HG03159 (cell line): ENCODE measurements at regions not wholly inside any gene's neighbourhood (a gene's known extent, or its start where the extent isn't known, plus 50 kb on each side); places are given as distances from the start of the nearest gene placed in this dataset.

Source experiments
- ATAC-seq: cut with Tn5 transposase; IDR thresholded peaks from one replicate; pipeline ENCODE4 v1.9.1; 2021; ENCODE audit warnings: mild to moderate bottlenecking, moderate library complexity; ENCODE audit not compliant: unreplicated experiment

- no peak for ATAC-seq
These were observed 145.8 kb downstream of the AASDH start for GRCh38 chr4:56241500-56241899.

GRCh38 chr4:56240554-56241174, 146.6 kb downstream of the AASDH start:
- ATAC-seq: no peak

GRCh38 chr4:56238251-56238650, 149.0 kb downstream of the AASDH start:
- ATAC-seq: no peak

- ATAC-seq: no peak
These were observed 151.6 kb downstream of the AASDH start for GRCh38 chr4:56235725-56236124.

- no peak for ATAC-seq
These were observed 152.3 kb downstream of the AASDH start for GRCh38 chr4:56235011-56235410.

- no peak for ATAC-seq
These were observed 153.2 kb downstream of the AASDH start for GRCh38 chr4:56234098-56234497.

GRCh38 chr4:56231410-56231809, 155.9 kb downstream of the AASDH start:
- ATAC-seq: no peak

- ATAC-seq: no peak
These were observed 157.3 kb downstream of the AASDH start for GRCh38 chr4:56229947-56230346.

GRCh38 chr4:56227301-56227835, 159.9 kb downstream of the AASDH start:
- ATAC-seq: no peak

- ATAC-seq: no peak
These were observed 160.7 kb downstream of the AASDH start for GRCh38 chr4:56226579-56226978.

- no peak for ATAC-seq
These were observed 162.7 kb downstream of the AASDH start for GRCh38 chr4:56224641-56225040.

GRCh38 chr4:56222514-56222913, 164.8 kb downstream of the AASDH start:
- no peak for ATAC-seq

- no peak for ATAC-seq
These were observed 167.0 kb downstream of the AASDH start for GRCh38 chr4:56220261-56220660.

- ATAC-seq: no peak
These were observed 167.8 kb downstream of the AASDH start for GRCh38 chr4:56219447-56219846.

- ATAC-seq: no peak
These were observed 168.9 kb downstream of the AASDH start for GRCh38 chr4:56218230-56218895.

GRCh38 chr4:56217343-56217890, 169.9 kb downstream of the AASDH start:
- no peak for ATAC-seq

GRCh38 chr4:56215901-56216300, 171.4 kb downstream of the AASDH start:
- no peak for ATAC-seq

GRCh38 chr4:56215141-56215783, 172.0 kb downstream of the AASDH start:
- ATAC-seq: no peak

GRCh38 chr4:56213543-56213942, 173.7 kb downstream of the AASDH start:
- ATAC-seq: no peak

GRCh38 chr4:56212774-56213173, 174.5 kb downstream of the AASDH start:
- ATAC-seq: no peak

GRCh38 chr4:56211202-56211601, 176.1 kb downstream of the AASDH start:
- ATAC-seq: no peak

- ATAC-seq: no peak
These were observed 176.9 kb downstream of the AASDH start for GRCh38 chr4:56210397-56210796.
